SK-N-SH treated with all-trans-retinoic acid at 6 μM for 48 hours (cell line): ENCODE measurements at regions not wholly inside any gene's neighbourhood (a gene's known extent, or its start where the extent isn't known, plus 50 kb on each side); places are given as distances from the start of the nearest gene placed in this dataset.

Experiments used
- CREB5 ChIP-seq: fragments of 250-450 bp; sonication (Bioruptor Pico); IDR thresholded peaks from 2 replicates; pipeline ENCODE4 v1.5.1; 2020; ENCODE audit warnings: low read depth, mild to moderate bottlenecking, moderate library complexity
- CSDC2 ChIP-seq: fragments of 250-450 bp; sonication (Bioruptor Pico); IDR thresholded peaks from 2 replicates; pipeline ENCODE4 v1.5.0; 2020; ENCODE audit warnings: mild to moderate bottlenecking, moderate library complexity
- ESRRG ChIP-seq: fragments of 250-450 bp; sonication (Bioruptor Pico); IDR thresholded peaks from 2 replicates; pipeline ENCODE4 v1.6.1; 2021; ENCODE audit warnings: mild to moderate bottlenecking
- ISL1 ChIP-seq: fragments of 250-450 bp; sonication (Bioruptor Pico); IDR thresholded peaks from 2 replicates; pipeline ENCODE4 v2.1.2; 2022; ENCODE audit warnings: mild to moderate bottlenecking, moderate library complexity
- PATZ1 ChIP-seq: fragments of 250-450 bp; sonication (Bioruptor Pico); IDR thresholded peaks from 2 replicates; pipeline ENCODE4 v1.8.0; 2020; ENCODE audit warnings: mild to moderate bottlenecking, moderate library complexity, borderline replicate concordance
- RARB ChIP-seq: fragments of 250-450 bp; sonication (Bioruptor Pico); IDR thresholded peaks from 2 replicates; pipeline ENCODE4 v1.8.0; 2021; ENCODE audit warnings: mild to moderate bottlenecking, moderate library complexity
- TCF4 ChIP-seq: fragments of 250-450 bp; sonication (Bioruptor Pico); IDR thresholded peaks from 2 replicates; pipeline ENCODE4 v1.8.0; 2021; ENCODE audit warnings: mild to moderate bottlenecking, moderate library complexity, borderline replicate concordance
- TSHZ2 ChIP-seq: fragments of 250-450 bp; sonication (Bioruptor Pico); IDR thresholded peaks from 2 replicates; pipeline ENCODE4 v1.5.0; 2020; ENCODE audit warnings: mild to moderate bottlenecking, moderate library complexity
- ZC3H10 ChIP-seq: fragments of 250-450 bp; sonication (Bioruptor Pico); IDR thresholded peaks from 2 replicates; pipeline ENCODE4 v1.5.1; 2021; ENCODE audit warnings: mild to moderate bottlenecking, moderate library complexity
- ZFP3 ChIP-seq: fragments of 250-450 bp; sonication (Bioruptor Pico); IDR thresholded peaks from 2 replicates; pipeline ENCODE4 v1.5.0; 2020; ENCODE audit warnings: mild to moderate bottlenecking, moderate library complexity
- ZFP30 ChIP-seq: fragments of 450-650 bp; formaldehyde crosslinking; IDR thresholded peaks from 2 replicates; pipeline ENCODE4 v1.5.0; 2022; ENCODE audit warnings: mild to moderate bottlenecking, moderate library complexity
- ZNF565 ChIP-seq: fragments of 450-650 bp; formaldehyde crosslinking; conservative IDR thresholded peaks from 2 replicates; pipeline ENCODE4 v1.5.0; 2020; ENCODE audit warnings: low read depth, mild to moderate bottlenecking, moderate library complexity

- TF ChIP-seq ZNF565 (CRISPR knock-in tag), result no peak
- TF ChIP-seq ZFP3 (CRISPR knock-in tag), result no peak
- TF ChIP-seq ZC3H10 (CRISPR knock-in tag), result no peak
- TF ChIP-seq RARB (CRISPR knock-in tag), result no peak
- no peak for TF ChIP-seq ISL1 (CRISPR knock-in tag)
- TF ChIP-seq CREB5 (CRISPR knock-in tag), result no peak
- TF ChIP-seq PATZ1, result no peak
- TF ChIP-seq TSHZ2 (CRISPR knock-in tag), result no peak
- no peak for TF ChIP-seq ZFP30 (CRISPR knock-in tag)
- TF ChIP-seq TCF4, result no peak
- no peak for TF ChIP-seq ESRRG (CRISPR knock-in tag)
- TF ChIP-seq CSDC2, result no peak
These were observed 508.6 kb downstream of the TNS3 start for GRCh38 chr7:47073284-47073683.
